NCI-H748 treated with DMSO at 0.1 percent for 48 hours (cell line): ENCODE measurements at regions not wholly inside any gene's neighbourhood (a gene's known extent, or its start where the extent isn't known, plus 50 kb on each side); places are given as distances from the start of the nearest gene placed in this dataset.
"Not testable (repeated sequence)": the region's sequence is repeated elsewhere in the genome, so short reads cannot be mapped to it uniquely, and the experiment has no call there.

ENCODE experiments used
- DNase-seq: peaks from one replicate; lab custom pipeline; 2025; lab: John Stamatoyannopoulos, UW

- DNase-seq: no peak
Measured at GRCh38 chr5:66234241-66234640, 90.1 kb downstream of the SREK1 start.

- peak; percentile 33 for DNase-seq
Measured at GRCh38 chr5:66238435-66238834, 94.3 kb downstream of the SREK1 start.

- peak; percentile 46 for DNase-seq
Measured at GRCh38 chr5:66239034-66239433, 94.9 kb downstream of the SREK1 start.

GRCh38 chr5:66241136-66241825 lies 97.2 kb downstream of the SREK1 start:
- no peak for DNase-seq

- no peak for DNase-seq
Measured at GRCh38 chr5:66242050-66242715, 98.1 kb downstream of the SREK1 start.

GRCh38 chr5:66246608-66247007 lies 102.5 kb downstream of the SREK1 start:
- DNase-seq: no peak

- no peak for DNase-seq
Measured at GRCh38 chr5:66247176-66247960, 103.3 kb downstream of the SREK1 start.

- no peak for DNase-seq
Measured at GRCh38 chr5:66248874-66249273, 104.8 kb downstream of the SREK1 start.

- no peak for DNase-seq
Measured at GRCh38 chr5:66249920-66250319, 105.8 kb downstream of the SREK1 start.

GRCh38 chr5:66252849-66253248 lies 108.7 kb downstream of the SREK1 start:
- DNase-seq: no peak

GRCh38 chr5:66255714-66256113 lies 111.6 kb downstream of the SREK1 start:
- no peak for DNase-seq

- no peak for DNase-seq
Measured at GRCh38 chr5:66273121-66273520, 129.0 kb downstream of the SREK1 start.

- DNase-seq: no peak
Measured at GRCh38 chr5:66276986-66277385, 132.9 kb downstream of the SREK1 start.

GRCh38 chr5:66277981-66278380 lies 133.9 kb downstream of the SREK1 start:
- no peak for DNase-seq

GRCh38 chr5:66281294-66281693 lies 137.2 kb downstream of the SREK1 start:
- no peak for DNase-seq

GRCh38 chr5:66284588-66285342 lies 140.7 kb downstream of the SREK1 start:
- no peak for DNase-seq

GRCh38 chr5:66285343-66285922 lies 141.3 kb downstream of the SREK1 start:
- DNase-seq: no peak

- DNase-seq: no peak
Measured at GRCh38 chr5:66291771-66292170, 147.7 kb downstream of the SREK1 start.

GRCh38 chr5:66293851-66294250 lies 149.8 kb downstream of the SREK1 start:
- not testable (repeated sequence) for DNase-seq

GRCh38 chr5:66299463-66299862 lies 155.4 kb downstream of the SREK1 start:
- no peak for DNase-seq

- no peak for DNase-seq
Measured at GRCh38 chr5:66302344-66302743, 158.2 kb downstream of the SREK1 start.
